ENCODE measurements at regions not wholly inside any gene's neighbourhood (a gene's known extent, or its start where the extent isn't known, plus 50 kb on each side); places are given as distances from the start of the nearest gene placed in this dataset.

DNA sequence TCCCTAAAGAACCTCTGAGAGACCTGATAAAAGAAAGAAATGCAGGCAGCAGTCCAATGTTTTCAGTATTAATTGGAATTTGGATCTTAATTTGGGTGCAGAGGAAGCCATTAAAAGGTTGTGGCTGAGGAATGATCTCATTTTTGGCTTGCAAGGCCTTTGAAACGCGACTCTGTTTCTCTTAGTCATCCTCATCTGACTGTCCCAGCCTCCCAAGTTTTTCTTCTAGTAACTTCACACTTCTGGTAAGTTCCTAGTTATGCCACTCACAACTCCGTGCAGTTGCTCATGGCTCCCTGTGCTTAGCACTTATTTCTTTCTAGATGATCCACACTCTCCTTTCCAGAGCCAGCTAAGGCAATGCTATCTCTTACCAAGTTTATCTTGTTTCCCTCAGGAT, 147.4 kb upstream of the USP24 start:
- DNase-seq (ENCODE audit: low spot score): no peak
- TF ChIP-seq, protein P1, sequence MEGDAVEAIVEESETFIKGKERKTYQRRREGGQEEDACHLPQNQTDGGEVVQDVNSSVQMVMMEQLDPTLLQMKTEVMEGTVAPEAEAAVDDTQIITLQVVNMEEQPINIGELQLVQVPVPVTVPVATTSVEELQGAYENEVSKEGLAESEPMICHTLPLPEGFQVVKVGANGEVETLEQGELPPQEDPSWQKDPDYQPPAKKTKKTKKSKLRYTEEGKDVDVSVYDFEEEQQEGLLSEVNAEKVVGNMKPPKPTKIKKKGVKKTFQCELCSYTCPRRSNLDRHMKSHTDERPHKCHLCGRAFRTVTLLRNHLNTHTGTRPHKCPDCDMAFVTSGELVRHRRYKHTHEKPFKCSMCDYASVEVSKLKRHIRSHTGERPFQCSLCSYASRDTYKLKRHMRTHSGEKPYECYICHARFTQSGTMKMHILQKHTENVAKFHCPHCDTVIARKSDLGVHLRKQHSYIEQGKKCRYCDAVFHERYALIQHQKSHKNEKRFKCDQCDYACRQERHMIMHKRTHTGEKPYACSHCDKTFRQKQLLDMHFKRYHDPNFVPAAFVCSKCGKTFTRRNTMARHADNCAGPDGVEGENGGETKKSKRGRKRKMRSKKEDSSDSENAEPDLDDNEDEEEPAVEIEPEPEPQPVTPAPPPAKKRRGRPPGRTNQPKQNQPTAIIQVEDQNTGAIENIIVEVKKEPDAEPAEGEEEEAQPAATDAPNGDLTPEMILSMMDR (IDR thresholded peaks at IDR 0.05; ENCODE audit: extremely low read depth, missing control alignments): no peak

- no peak for DNase-seq (ENCODE audit: low spot score)
- TF ChIP-seq, protein P1 (IDR thresholded peaks at IDR 0.05; ENCODE audit: extremely low read depth, missing control alignments): no peak
Measured at GRCh38 chr1:55359611-55360010, 144.4 kb upstream of the USP24 start.

DNA sequence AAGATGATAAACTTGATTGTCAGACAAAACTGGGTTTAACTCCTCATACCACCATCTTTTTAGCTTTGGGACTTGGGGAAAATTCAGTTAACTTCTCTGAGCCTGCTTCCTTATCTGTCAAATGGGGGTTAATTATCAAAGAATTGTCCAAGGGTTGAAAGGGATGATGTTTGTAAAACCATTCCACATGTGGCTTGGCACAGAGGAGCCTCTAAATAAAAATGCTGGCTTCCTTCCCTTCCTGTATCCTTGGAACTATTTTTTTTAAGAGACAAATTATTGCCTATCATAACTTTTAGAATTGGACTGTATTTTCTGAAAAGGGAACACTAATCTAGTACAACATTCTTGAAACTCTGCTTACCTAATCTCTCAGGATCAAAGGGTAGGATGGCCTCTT, 143.4 kb upstream of the USP24 start:
- no peak for DNase-seq (ENCODE audit: low spot score)
- TF ChIP-seq, protein P1 (IDR thresholded peaks at IDR 0.05; ENCODE audit: extremely low read depth, missing control alignments): no peak

DNA sequence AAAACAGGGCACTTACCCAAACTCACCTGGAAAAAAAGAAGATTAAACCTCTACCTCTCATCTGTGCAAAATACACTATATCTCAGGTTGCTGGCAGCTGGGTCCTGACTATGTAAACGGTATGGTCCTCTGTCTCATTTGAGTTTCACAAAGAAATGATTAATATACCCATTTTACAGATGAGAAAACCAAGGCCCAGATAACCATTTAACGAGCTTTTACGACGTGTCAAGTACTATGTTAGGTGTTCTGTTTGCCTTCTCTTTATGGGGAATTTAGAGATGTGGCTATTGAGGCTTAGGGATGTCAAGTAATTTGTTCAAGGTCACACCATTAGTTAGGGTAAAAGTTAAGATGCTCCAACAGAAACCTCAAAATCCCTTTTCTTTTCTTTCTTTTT, 140.4 kb upstream of the USP24 start:
- no peak for DNase-seq (ENCODE audit: low spot score)
- TF ChIP-seq, protein P1 (IDR thresholded peaks at IDR 0.05; ENCODE audit: extremely low read depth, missing control alignments): no peak

GRCh38 chr1:55353707-55354620, 138.8 kb upstream of the USP24 start:
- no peak for DNase-seq (ENCODE audit: low spot score)
- TF ChIP-seq, protein P1 (IDR thresholded peaks at IDR 0.05; ENCODE audit: extremely low read depth, missing control alignments): no peak

- no peak for DNase-seq (ENCODE audit: low spot score)
- TF ChIP-seq, protein P1 (IDR thresholded peaks at IDR 0.05; ENCODE audit: extremely low read depth, missing control alignments): no peak
Measured at GRCh38 chr1:55352811-55353180, 137.6 kb upstream of the USP24 start.

- DNase-seq (ENCODE audit: low spot score): no peak
- TF ChIP-seq, protein P1 (IDR thresholded peaks at IDR 0.05; ENCODE audit: extremely low read depth, missing control alignments): no peak
Measured at GRCh38 chr1:55352080-55352810, 137.1 kb upstream of the USP24 start.

All from GM20000 (cell line).